ENCODE measurements at regions not wholly inside any gene's neighbourhood (a gene's known extent, or its start where the extent isn't known, plus 50 kb on each side); places are given as distances from the start of the nearest gene placed in this dataset.

DNA sequence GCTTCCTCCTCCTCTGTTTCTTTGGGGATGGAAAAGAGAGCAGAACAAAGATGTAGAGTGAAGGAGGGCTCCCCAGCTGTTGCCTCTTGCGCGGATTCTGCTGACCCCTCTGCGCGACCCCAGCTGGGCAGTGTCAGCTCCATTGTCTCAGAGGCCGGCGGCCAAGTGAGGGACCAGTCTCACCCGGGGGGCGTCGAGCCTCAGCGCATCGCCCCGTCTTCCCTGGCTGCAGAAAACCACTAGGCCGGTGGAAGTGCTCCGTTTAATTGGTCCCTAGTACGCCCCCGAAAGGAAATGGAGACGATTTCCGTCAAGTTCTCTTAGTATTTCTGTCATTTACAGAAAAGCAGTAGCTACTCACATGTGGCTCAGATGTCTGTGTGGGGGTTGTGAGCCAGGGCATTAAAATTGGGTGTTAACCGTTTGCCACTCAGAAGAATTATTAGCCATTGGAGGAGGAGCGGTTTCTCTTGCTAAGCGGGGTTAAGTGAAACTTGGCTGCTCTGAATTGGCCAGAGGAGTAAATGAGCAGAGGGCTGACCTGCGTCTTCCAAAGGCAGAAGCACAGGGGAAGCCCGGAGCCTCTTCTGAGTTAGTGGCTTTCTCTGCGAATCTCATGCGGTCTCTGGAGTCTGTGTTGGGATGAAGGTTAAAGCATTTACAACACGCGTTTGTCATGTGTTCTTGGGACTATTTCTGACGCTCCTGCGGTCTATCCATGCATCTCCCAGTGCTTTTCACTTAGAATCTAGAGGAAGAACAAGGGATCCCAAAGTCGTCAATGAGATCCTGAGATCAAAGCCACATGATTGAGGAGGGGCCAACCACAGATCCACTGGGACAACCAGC is 132.8 kb upstream of the MYO16 start:
- TF ChIP-seq, protein P1, sequence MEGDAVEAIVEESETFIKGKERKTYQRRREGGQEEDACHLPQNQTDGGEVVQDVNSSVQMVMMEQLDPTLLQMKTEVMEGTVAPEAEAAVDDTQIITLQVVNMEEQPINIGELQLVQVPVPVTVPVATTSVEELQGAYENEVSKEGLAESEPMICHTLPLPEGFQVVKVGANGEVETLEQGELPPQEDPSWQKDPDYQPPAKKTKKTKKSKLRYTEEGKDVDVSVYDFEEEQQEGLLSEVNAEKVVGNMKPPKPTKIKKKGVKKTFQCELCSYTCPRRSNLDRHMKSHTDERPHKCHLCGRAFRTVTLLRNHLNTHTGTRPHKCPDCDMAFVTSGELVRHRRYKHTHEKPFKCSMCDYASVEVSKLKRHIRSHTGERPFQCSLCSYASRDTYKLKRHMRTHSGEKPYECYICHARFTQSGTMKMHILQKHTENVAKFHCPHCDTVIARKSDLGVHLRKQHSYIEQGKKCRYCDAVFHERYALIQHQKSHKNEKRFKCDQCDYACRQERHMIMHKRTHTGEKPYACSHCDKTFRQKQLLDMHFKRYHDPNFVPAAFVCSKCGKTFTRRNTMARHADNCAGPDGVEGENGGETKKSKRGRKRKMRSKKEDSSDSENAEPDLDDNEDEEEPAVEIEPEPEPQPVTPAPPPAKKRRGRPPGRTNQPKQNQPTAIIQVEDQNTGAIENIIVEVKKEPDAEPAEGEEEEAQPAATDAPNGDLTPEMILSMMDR (IDR thresholded peaks at IDR 0.05; ENCODE audit: low read length) = no peak
- TF ChIP-seq EZH2 (optimal IDR thresholded peaks at IDR 0.05; ENCODE audit: low read depth, low read length) = no peak
- TF ChIP-seq EZH2phosphoT487 (IDR thresholded peaks at IDR 0.05; ENCODE audit: low read length) = no peak

Measured in MM.1S (cell line).